ENCODE measurements at regions not wholly inside any gene's neighbourhood (a gene's known extent, or its start where the extent isn't known, plus 50 kb on each side); places are given as distances from the start of the nearest gene placed in this dataset.

DNA sequence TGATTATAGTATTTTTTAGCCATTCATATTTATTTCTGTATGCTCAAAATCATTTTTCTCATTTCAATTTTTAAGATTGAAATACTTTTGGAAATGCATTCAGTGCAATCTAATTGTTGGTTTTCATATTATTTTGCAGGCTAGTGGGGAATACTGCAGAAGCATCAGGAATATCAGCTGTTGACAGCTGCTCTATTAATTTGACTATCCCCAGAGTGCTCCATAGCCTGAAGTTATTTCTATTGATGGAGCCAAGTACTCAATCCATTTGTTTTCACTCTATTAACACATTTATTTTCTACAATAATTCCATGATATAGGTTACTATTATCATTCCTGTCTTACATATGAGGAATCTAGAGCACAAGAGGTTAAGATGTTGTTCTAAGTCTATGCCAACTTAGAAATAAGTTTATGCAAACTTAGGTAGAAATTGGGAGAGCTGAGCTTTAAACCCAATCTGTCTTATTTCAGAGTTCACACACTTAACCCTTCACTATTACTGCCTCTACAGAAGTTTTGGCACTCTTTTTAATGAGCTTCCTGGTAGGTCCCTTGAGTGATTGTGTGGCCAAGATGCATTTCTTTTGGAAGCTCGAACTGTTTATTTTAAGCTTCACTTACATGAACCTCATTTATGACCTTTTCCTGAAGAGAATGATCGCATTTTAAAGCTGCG, 65.6 kb upstream of the PCDH18 start:
- no peak for TF ChIP-seq POLR2A (IDR thresholded peaks at IDR 0.05)
- TF ChIP-seq, protein P1, sequence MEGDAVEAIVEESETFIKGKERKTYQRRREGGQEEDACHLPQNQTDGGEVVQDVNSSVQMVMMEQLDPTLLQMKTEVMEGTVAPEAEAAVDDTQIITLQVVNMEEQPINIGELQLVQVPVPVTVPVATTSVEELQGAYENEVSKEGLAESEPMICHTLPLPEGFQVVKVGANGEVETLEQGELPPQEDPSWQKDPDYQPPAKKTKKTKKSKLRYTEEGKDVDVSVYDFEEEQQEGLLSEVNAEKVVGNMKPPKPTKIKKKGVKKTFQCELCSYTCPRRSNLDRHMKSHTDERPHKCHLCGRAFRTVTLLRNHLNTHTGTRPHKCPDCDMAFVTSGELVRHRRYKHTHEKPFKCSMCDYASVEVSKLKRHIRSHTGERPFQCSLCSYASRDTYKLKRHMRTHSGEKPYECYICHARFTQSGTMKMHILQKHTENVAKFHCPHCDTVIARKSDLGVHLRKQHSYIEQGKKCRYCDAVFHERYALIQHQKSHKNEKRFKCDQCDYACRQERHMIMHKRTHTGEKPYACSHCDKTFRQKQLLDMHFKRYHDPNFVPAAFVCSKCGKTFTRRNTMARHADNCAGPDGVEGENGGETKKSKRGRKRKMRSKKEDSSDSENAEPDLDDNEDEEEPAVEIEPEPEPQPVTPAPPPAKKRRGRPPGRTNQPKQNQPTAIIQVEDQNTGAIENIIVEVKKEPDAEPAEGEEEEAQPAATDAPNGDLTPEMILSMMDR (IDR thresholded peaks at IDR 0.05), result no peak
